ENCODE measurements at regions not wholly inside any gene's neighbourhood (a gene's known extent, or its start where the extent isn't known, plus 50 kb on each side); places are given as distances from the start of the nearest gene placed in this dataset.

DNA sequence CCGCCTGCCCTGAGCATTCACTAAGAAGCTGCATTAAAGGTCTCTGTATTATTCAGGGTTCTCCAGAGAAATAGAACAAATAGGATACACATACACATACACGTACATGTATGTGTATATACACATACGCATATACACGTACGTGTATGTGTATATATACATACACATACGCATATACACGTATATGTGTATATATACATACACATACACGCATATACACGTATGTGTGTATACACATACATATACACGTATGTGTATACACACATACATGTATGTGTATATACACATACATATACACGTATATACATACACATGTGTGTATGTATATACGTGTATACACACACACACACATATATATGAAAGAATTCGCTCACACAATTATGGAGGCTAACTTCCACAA, 108.9 kb upstream of the BARHL2 start:
- TF ChIP-seq, protein P1, sequence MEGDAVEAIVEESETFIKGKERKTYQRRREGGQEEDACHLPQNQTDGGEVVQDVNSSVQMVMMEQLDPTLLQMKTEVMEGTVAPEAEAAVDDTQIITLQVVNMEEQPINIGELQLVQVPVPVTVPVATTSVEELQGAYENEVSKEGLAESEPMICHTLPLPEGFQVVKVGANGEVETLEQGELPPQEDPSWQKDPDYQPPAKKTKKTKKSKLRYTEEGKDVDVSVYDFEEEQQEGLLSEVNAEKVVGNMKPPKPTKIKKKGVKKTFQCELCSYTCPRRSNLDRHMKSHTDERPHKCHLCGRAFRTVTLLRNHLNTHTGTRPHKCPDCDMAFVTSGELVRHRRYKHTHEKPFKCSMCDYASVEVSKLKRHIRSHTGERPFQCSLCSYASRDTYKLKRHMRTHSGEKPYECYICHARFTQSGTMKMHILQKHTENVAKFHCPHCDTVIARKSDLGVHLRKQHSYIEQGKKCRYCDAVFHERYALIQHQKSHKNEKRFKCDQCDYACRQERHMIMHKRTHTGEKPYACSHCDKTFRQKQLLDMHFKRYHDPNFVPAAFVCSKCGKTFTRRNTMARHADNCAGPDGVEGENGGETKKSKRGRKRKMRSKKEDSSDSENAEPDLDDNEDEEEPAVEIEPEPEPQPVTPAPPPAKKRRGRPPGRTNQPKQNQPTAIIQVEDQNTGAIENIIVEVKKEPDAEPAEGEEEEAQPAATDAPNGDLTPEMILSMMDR (IDR thresholded peaks at IDR 0.05; ENCODE audit: poor library complexity) = no peak
- no peak for TF ChIP-seq EZH2 (IDR thresholded peaks at IDR 0.05; ENCODE audit: borderline replicate concordance)
